ENCODE measurements at regions not wholly inside any gene's neighbourhood (a gene's known extent, or its start where the extent isn't known, plus 50 kb on each side); places are given as distances from the start of the nearest gene placed in this dataset.

- no peak for TF ChIP-seq CTCF (IDR thresholded peaks at IDR 0.05)
- no peak for TF ChIP-seq POLR2A (IDR thresholded peaks at IDR 0.05)
These were observed 193.7 kb upstream of the RXFP2 start for GRCh38 chr13:31545616-31546015.
